ENCODE measurements at regions not wholly inside any gene's neighbourhood (a gene's known extent, or its start where the extent isn't known, plus 50 kb on each side); places are given as distances from the start of the nearest gene placed in this dataset.

- in situ Hi-C loops (cut with MboI; ENCODE audit: low sequenced_read_pairs): no loop called here
Observed at GRCh38 chr14:38135106-38135867, 72.4 kb upstream of the SSTR1 start.

- in situ Hi-C loops (cut with MboI; ENCODE audit: low sequenced_read_pairs): no loop called here
Observed at GRCh38 chr14:38137005-38137404, 70.7 kb upstream of the SSTR1 start.

GRCh38 chr14:38138473-38139138, 69.1 kb upstream of the SSTR1 start:
- in situ Hi-C loops (cut with MboI; ENCODE audit: low sequenced_read_pairs): no loop called here

GRCh38 chr14:38139926-38140325, 67.8 kb upstream of the SSTR1 start:
- in situ Hi-C loops (cut with MboI; ENCODE audit: low sequenced_read_pairs): no loop called here

GRCh38 chr14:38143170-38143569, 64.5 kb upstream of the SSTR1 start:
- in situ Hi-C loops (cut with MboI; ENCODE audit: low sequenced_read_pairs): no loop called here

- in situ Hi-C loops (cut with MboI; ENCODE audit: low sequenced_read_pairs): no loop called here
Observed at GRCh38 chr14:38143659-38144505, 63.8 kb upstream of the SSTR1 start.

GRCh38 chr14:38145142-38145541, 62.6 kb upstream of the SSTR1 start:
- in situ Hi-C loops (cut with MboI; ENCODE audit: low sequenced_read_pairs): no loop called here

- in situ Hi-C loops (cut with MboI; ENCODE audit: low sequenced_read_pairs): no loop called here
Observed at GRCh38 chr14:38150075-38150474, 57.6 kb upstream of the SSTR1 start.

Measured in HL-60/S4 treated with phorbol 12-myristate 13-acetate at 8.2 ng/mL for 4 days and 3 days (cell line).